Vagina (tissue), 2 donors: ENCODE measurements at regions not wholly inside any gene's neighbourhood (a gene's known extent, or its start where the extent isn't known, plus 50 kb on each side); places are given as distances from the start of the nearest gene placed in this dataset.

ENCODE experiments used
- DNase-seq, 2 donors: peaks; one replicate each; pipeline ENCODE4 v3.0.0-alpha.2; 2017; ENCODE audit errors: extremely low spot score in 2 of 2
- H3K27ac ChIP-seq: fragments of 200-600 bp; sonication (generic); one replicate; pipeline ENCODE4 v1.5.1; 2019
- H3K27me3 ChIP-seq: fragments of 200-600 bp; sonication (generic); one replicate; pipeline ENCODE4 v1.5.1; 2019
- H3K36me3 ChIP-seq, 2 donors: fragments of 200-600 bp; sonication (generic); one replicate each; pipeline ENCODE4 v1.5.1; 2017 to 2019
- H3K4me1 ChIP-seq: fragments of 200-600 bp; sonication (generic); one replicate; pipeline ENCODE4 v1.5.1; 2019
- H3K4me3 ChIP-seq, 2 donors: fragments of 200-600 bp; sonication (generic); 1 replicate in 1 of 2; 2 replicates in 1 of 2; pipeline ENCODE4 v1.5.1; 2016 to 2019
- H3K9me3 ChIP-seq: fragments of 200-600 bp; sonication (generic); one replicate; pipeline ENCODE4 v1.5.1; 2019
- CTCF ChIP-seq, 3 experiments: fragments of 450-650 bp in 2 of 3; fragments of 200-600 bp in 1 of 3; sonication (generic) in 1 of 3; IDR thresholded peaks; one replicate each; pipeline ENCODE4 v1.5.1; 2017 to 2019; ENCODE audit warnings: antibody characterized with exemption in 3 of 3, mild to moderate bottlenecking in 2 of 3, moderate library complexity in 2 of 3
- POLR2A ChIP-seq, 2 donors: fragments of 450-650 bp; IDR thresholded peaks; one replicate each; pipeline ENCODE4 v1.6.1; 2017; ENCODE audit warnings: antibody characterized with exemption in 2 of 2, mild to moderate bottlenecking in 2 of 2, moderate library complexity in 2 of 2
- POLR2AphosphoS5 ChIP-seq, 2 donors: sonication (generic); formaldehyde crosslinking; IDR thresholded peaks; one replicate each; pipeline ENCODE4 v1.9.0; 2017; ENCODE audit warnings: antibody characterized with exemption in 2 of 2, mild to moderate bottlenecking in 2 of 2, low read depth in 1 of 2; ENCODE audit not compliant: insufficient read depth in 1 of 2
- intact Hi-C: fragments of 100-400 bp; cut with DNase I; formaldehyde crosslinking; loops from one replicate; pipeline ENCODE4 v1.15.1; 2023

- no peak overlapping the region for H3K4me3 ChIP-seq
- H3K36me3 ChIP-seq = no peaks in the 10 kb centered on the region
- no peaks in the 10 kb centered on the region for H3K4me1 ChIP-seq
- intact Hi-C loops = no loop called here
- no peaks in the 10 kb centered on the region for H3K9me3 ChIP-seq
- TF ChIP-seq CTCF (IDR thresholded peaks at IDR 0.05) (no peak), POLR2A (IDR thresholded peaks at IDR 0.05) (no peak)
- DNase-seq = no peak
- H3K27ac ChIP-seq = no peak overlapping the region
- H3K27me3 ChIP-seq = no peaks in the 10 kb centered on the region
Observed at GRCh38 chr20:7207186-7207798, 439.8 kb downstream of the BMP2 start.

- intact Hi-C loops = no loop called here
- Histone ChIP-seq H3K4me3 (no peak overlapping the region), H3K4me1 (no peaks in the 10 kb centered on the region)
Observed at GRCh38 chr20:7210910-7211309, 443.4 kb downstream of the BMP2 start.

GRCh38 chr20:7214081-7214740 is 446.7 kb downstream of the BMP2 start:
- DNase-seq = no peak
- Histone ChIP-seq H3K27ac (no peak overlapping the region), H3K27me3 (no peaks in the 10 kb centered on the region), H3K36me3 (no peaks in the 10 kb centered on the region), H3K4me3 (no peak overlapping the region), H3K9me3 (no peaks in the 10 kb centered on the region), H3K4me1 (no peaks in the 10 kb centered on the region)
- TF ChIP-seq POLR2AphosphoS5 (IDR thresholded peaks at IDR 0.05; ENCODE audit: insufficient read depth in 1 of 2, low read depth in 1 of 2) = no peak
- TF ChIP-seq CTCF (IDR thresholded peaks at IDR 0.05) = no peak
- no peak for TF ChIP-seq POLR2A (IDR thresholded peaks at IDR 0.05)
- intact Hi-C loops = no loop called here

More at GRCh38 chr20:7210910-7211309, 443.4 kb downstream of the BMP2 start:
- no peaks in the 10 kb centered on the region for H3K36me3 ChIP-seq
- no peaks in the 10 kb centered on the region for H3K9me3 ChIP-seq
- TF ChIP-seq POLR2AphosphoS5 (IDR thresholded peaks at IDR 0.05; ENCODE audit: insufficient read depth in 1 of 2, low read depth in 1 of 2) = no peak
- no peak for TF ChIP-seq POLR2A (IDR thresholded peaks at IDR 0.05)
- TF ChIP-seq CTCF (IDR thresholded peaks at IDR 0.05) = no peak
- DNase-seq = no peak
- H3K27me3 ChIP-seq = no peaks in the 10 kb centered on the region
- H3K27ac ChIP-seq = no peak overlapping the region

GRCh38 chr20:7217606-7218005 is 450.1 kb downstream of the BMP2 start:
- Histone ChIP-seq H3K27ac (no peak overlapping the region), H3K9me3 (no peaks in the 10 kb centered on the region)

GRCh38 chr20:7220755-7221154 is 453.3 kb downstream of the BMP2 start:
- DNase-seq = no peak
- intact Hi-C loops = no loop called here

More at GRCh38 chr20:7217606-7218005, 450.1 kb downstream of the BMP2 start:
- Histone ChIP-seq H3K27me3 (no peaks in the 10 kb centered on the region), H3K36me3 (no peaks in the 10 kb centered on the region), H3K4me3 (no peak overlapping the region), H3K4me1 (no peaks in the 10 kb centered on the region)
- intact Hi-C loops = no loop called here
- no peak for TF ChIP-seq POLR2AphosphoS5 (IDR thresholded peaks at IDR 0.05; ENCODE audit: insufficient read depth in 1 of 2, low read depth in 1 of 2)
- DNase-seq = no peak

More at GRCh38 chr20:7220755-7221154, 453.3 kb downstream of the BMP2 start:
- no peaks in the 10 kb centered on the region for H3K4me1 ChIP-seq
- no peak overlapping the region for H3K27ac ChIP-seq
- no peaks in the 10 kb centered on the region for H3K36me3 ChIP-seq
- no peaks in the 10 kb centered on the region for H3K27me3 ChIP-seq
- no peak overlapping the region for H3K4me3 ChIP-seq
- no peaks in the 10 kb centered on the region for H3K9me3 ChIP-seq
- TF ChIP-seq CTCF (IDR thresholded peaks at IDR 0.05) (no peak), POLR2AphosphoS5 (IDR thresholded peaks at IDR 0.05; ENCODE audit: insufficient read depth in 1 of 2, low read depth in 1 of 2) (no peak), POLR2A (IDR thresholded peaks at IDR 0.05) (no peak)
